ENCODE measurements at regions not wholly inside any gene's neighbourhood (a gene's known extent, or its start where the extent isn't known, plus 50 kb on each side); places are given as distances from the start of the nearest gene placed in this dataset.

GRCh38 chr7:113715262-113715661 lies 203.5 kb downstream of the PPP1R3A start:
- Histone ChIP-seq H3K4me3 (no peak overlapping the region), H3K9me3 (no peaks in the 10 kb centered on the region), H3K36me3 (no peaks in the 10 kb centered on the region), H3K27me3 (no peaks in the 10 kb centered on the region), H3K4me1 (no peaks in the 10 kb centered on the region), H3K27ac (no peak overlapping the region)
- intact Hi-C loops (cut with DNase I): no loop called here
- TF ChIP-seq, protein P1, sequence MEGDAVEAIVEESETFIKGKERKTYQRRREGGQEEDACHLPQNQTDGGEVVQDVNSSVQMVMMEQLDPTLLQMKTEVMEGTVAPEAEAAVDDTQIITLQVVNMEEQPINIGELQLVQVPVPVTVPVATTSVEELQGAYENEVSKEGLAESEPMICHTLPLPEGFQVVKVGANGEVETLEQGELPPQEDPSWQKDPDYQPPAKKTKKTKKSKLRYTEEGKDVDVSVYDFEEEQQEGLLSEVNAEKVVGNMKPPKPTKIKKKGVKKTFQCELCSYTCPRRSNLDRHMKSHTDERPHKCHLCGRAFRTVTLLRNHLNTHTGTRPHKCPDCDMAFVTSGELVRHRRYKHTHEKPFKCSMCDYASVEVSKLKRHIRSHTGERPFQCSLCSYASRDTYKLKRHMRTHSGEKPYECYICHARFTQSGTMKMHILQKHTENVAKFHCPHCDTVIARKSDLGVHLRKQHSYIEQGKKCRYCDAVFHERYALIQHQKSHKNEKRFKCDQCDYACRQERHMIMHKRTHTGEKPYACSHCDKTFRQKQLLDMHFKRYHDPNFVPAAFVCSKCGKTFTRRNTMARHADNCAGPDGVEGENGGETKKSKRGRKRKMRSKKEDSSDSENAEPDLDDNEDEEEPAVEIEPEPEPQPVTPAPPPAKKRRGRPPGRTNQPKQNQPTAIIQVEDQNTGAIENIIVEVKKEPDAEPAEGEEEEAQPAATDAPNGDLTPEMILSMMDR (IDR thresholded peaks at IDR 0.05): no peak
- DNase-seq (ENCODE audit: low spot score in 2 of 2): no peak

- no peaks in the 10 kb centered on the region for H3K4me1 ChIP-seq
- no peak for DNase-seq (ENCODE audit: low spot score in 2 of 2)
- no peak overlapping the region for H3K4me3 ChIP-seq
- intact Hi-C loops (cut with DNase I): no loop called here
- TF ChIP-seq, protein P1 (IDR thresholded peaks at IDR 0.05): peak; percentile 48 to 90 (median 89)
- H3K9me3 ChIP-seq: no peaks in the 10 kb centered on the region
- no peak overlapping the region for H3K27ac ChIP-seq
- H3K36me3 ChIP-seq: no peaks in the 10 kb centered on the region
- H3K27me3 ChIP-seq: no peaks in the 10 kb centered on the region
Observed at GRCh38 chr7:113710310-113711096, 208.3 kb downstream of the PPP1R3A start.

- no peak for DNase-seq (ENCODE audit: low spot score in 2 of 2)
- no peak overlapping the region for H3K27ac ChIP-seq
- H3K4me3 ChIP-seq: no peak overlapping the region
- TF ChIP-seq, protein P1 (IDR thresholded peaks at IDR 0.05): no peak
- no peaks in the 10 kb centered on the region for H3K9me3 ChIP-seq
- no peaks in the 10 kb centered on the region for H3K36me3 ChIP-seq
- intact Hi-C loops (cut with DNase I): no loop called here
- no peaks in the 10 kb centered on the region for H3K4me1 ChIP-seq
- H3K27me3 ChIP-seq: no peaks in the 10 kb centered on the region
Observed at GRCh38 chr7:113705439-113705838, 213.4 kb downstream of the PPP1R3A start.

DNA sequence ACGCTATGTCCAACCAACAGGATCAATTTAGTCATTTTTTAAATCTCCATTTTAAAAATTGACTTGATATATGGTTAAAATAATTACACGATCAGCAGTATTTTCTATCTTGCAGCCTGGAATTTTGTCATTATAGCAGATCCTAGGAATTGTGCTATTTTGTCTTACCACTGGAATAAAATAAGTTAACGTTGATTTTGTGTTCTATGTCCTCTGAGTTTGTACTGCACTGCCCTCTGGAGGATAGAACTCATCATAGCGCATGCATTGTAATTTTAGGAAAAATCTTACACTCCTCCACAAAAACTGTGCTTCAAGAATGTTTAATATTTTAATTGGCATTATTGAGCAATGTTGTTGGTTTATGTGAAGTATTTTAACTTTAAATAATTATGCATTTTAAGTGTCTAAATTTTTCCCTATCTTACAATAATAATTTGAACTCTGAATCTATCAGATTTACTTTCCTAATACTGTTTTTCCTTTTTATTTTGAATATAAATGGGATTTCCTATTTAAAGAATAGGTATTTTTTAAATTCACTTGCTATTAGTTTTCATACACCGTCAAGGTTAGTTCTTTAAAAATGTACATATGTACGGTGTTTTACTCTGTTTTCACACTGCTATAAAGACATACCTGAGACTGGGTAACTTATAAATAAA lies 220.1 kb downstream of the PPP1R3A start:
- Histone ChIP-seq H3K27ac (no peak overlapping the region), H3K4me3 (no peak overlapping the region), H3K36me3 (no peaks in the 10 kb centered on the region), H3K9me3 (no peaks in the 10 kb centered on the region), H3K4me1 (no peaks in the 10 kb centered on the region), H3K27me3 (no peaks in the 10 kb centered on the region)
- DNase-seq (ENCODE audit: low spot score in 2 of 2): no peak
- intact Hi-C loops (cut with DNase I): loop anchor here (5.0 to 10.0 kb wide), 3 partner anchors 274 to 686 kb away; no protein-coding TSS in a partner anchor
- TF ChIP-seq, protein P1 (IDR thresholded peaks at IDR 0.05): peak; percentile 26 to 75 (median 70)

- Histone ChIP-seq H3K4me3 (no peak overlapping the region), H3K36me3 (no peaks in the 10 kb centered on the region), H3K27ac (no peak overlapping the region), H3K4me1 (no peaks in the 10 kb centered on the region), H3K27me3 (no peaks in the 10 kb centered on the region), H3K9me3 (no peaks in the 10 kb centered on the region)
- TF ChIP-seq, protein P1 (IDR thresholded peaks at IDR 0.05): no peak
- DNase-seq (ENCODE audit: low spot score in 2 of 2): no peak
- intact Hi-C loops (cut with DNase I): loop anchor here (10.0 kb wide), 2 partner anchors 269 to 539 kb away; no protein-coding TSS in a partner anchor
Observed at GRCh38 chr7:113694149-113694548, 224.7 kb downstream of the PPP1R3A start.

Data from ascending aorta (tissue), 2 donors.